Stimulated activated CD4-positive, alpha-beta T cell treated with anti-CD3 and anti-CD28 coated beads, Interleukin-2, amount 100 ng/mL, for 48 hours (primary cell): ENCODE measurements at regions not wholly inside any gene's neighbourhood (a gene's known extent, or its start where the extent isn't known, plus 50 kb on each side); places are given as distances from the start of the nearest gene placed in this dataset.
"Not testable (repeated sequence)": the region's sequence is repeated elsewhere in the genome, so short reads cannot be mapped to it uniquely, and the experiment has no call there.

Experiments
- DNase-seq, 2 donors: peaks; one replicate each; pipeline ENCODE4 v3.0.0-alpha.2; 2020

DNA sequence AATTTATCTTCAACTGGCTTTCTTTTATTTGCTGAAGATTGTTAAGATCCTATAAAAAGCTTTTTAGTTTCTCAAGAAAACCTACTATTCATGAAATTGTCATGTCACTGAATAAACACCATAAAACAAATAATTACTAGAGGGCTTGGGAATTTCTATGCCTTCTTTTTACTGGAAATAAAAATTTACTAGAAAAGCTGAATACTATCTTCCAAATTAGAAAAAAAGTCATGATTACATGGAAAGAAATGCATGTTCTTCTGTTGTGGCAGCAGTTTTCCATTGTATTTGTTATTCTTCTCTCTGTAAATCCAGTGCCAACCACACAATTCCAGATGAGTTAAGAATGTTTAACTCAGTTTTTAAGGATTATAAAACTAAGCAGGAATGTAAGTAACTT is 153.8 kb downstream of the RAP2B start:
- DNase-seq, result no peak

DNA sequence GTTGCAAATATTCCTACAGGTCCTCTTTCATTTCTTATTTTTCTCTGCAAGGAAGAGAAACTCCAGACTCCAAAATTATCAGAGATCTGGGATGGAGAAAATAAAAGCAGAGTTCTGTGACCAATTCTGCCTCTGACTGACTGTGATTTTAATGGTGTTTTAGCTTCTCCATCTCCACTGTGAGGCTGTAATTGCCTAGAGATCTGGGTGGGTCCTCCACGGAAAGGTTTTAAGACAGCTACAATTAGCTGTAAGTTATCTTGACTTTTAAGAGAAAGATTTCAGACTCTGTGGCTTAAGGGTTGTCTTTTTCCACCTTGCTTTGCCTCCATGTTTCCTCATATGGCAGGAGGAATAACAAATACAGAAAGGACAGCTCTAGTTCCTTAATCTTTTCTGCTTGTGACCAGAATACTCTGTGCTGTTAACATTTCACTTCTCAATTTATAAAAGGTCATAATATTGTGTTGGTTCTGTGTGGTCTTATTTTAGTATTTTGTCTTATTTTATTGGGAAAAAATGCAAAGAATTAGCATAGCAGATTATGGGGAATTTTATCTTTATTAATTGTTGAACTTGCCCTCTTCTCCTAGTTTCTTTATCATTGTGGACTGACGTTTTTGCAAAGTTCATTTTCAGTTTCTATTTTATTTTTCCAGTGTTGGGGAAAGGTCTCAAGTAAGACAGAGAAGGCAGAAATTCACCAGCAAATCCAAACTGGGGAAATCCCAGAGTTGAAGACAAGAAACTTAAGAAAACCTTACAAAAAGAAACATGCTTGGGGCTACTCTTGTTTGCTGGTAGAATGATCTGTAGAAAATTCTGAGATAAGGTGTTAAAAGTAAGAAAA is 157.9 kb downstream of the RAP2B start:
- DNase-seq, result no peak

DNA sequence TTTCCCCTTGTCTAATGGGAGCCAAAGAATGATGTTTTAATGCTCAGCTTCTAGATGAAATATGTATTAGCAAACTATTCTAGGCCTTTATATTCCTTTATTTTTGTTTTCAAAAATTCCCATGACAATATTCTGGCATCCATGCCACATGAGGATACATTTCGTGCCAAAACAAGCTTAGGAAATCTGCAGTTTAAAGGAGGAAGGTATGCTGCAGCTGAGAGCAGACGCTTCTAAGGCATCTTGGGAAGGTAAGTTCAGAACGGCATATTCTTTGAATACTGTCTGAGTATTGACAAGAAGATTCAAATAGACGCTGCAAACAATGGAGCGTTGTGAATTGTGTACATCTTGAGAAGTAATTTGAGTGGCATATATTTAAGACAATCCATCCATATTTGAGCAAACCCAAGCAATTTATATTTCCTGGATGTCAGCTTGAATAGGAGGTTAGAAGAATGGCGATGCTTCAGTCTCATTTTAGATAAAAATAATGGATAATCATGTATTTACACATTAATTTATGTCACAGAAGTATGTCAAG is 158.6 kb downstream of the RAP2B start:
- DNase-seq, result no peak

DNA sequence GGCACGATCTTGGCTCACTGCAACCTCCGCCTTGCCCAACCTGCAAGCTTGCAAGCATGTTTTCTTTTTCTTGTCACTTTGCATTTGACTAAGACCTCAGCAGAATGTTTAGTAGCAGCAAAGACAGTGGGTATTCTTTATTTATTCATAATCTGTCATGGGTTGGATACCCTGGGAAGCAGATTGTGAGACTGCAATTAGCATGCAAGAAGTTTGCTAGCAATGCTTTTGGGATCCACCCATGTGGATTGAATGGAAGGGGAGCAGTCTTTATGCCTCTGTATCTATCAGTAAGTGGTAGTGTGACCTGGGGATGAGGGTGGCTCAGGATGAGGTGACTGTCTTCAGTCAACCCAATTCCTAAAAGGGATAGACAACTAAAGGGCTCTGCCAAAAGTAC is 166.7 kb downstream of the RAP2B start:
- no peak for DNase-seq

DNA sequence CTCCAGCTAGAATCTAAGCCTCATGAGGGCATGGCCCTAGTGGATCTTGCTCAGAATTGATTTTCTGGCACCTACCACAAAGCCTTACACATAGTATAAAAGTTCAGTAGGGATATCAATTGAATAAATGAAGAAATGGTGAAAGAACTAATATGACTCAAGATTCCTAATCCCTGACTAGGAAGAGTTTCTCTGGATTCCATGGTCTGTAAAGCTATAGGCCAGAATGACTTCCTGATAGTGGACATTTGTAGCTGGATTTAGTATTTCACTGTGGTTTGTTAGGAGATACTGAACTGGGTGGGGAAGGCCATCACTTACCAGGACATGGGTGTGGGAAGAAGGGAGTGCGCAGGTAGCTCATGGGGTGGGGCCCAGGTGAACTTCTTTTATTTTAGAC is 168.9 kb downstream of the RAP2B start:
- DNase-seq, result no peak

DNA sequence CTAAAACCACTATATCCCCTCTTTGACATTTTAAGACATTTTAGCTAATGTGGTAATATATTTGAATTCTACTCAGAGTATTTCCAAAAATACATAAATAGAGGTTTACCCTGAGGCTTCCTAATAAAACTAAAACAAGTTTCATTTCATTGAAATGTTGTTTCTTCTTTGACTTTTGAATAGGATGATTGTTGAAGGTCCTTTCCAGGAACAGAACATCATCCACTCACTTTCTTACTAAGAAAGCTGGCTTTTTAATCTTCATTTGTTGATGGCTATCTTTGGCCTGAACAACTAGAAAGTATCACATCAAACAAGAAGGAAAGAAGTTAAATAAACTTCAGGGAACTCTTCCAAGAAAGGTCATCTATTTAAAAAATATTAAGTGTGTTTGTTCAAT is 169.7 kb downstream of the RAP2B start:
- DNase-seq, result no peak

DNA sequence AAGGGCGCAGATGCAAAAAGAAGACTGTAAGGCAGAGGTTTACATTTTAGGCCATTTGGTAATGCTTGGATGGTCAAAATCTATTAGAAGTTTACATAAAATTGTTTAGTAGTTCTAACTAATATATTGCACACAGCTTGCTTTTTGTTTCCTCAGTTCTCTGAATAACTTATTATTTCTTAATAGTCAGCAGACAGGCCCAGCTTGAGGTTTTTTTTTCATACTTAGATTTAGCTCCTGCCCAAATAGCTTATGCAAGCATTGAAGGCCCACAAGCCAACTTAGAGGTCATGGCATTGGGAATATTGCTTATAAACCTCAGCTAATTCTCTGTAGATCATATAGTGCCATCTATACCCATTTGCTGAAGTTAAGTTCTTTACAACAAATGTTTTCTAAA is 172.5 kb downstream of the RAP2B start:
- DNase-seq, result no peak

DNA sequence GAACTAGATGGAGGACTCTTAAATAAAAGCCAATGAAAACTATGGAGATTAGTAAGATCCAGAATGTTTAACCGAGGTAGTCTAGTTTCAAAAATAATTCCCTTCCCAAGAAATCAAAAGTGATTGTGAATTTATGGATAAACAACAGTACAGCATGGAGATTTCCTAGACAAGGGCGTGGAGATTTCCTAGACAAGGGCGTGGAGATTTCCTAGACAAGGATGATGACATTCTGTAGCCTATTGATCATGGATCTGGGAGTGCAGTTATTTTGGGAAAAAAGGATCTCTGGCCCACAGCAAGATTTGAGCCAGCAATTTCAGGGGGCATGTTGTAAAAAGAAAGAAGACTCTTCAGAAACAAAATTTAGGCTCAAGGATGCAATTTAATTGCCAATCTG is 175.3 kb downstream of the RAP2B start:
- DNase-seq, result no peak

DNA sequence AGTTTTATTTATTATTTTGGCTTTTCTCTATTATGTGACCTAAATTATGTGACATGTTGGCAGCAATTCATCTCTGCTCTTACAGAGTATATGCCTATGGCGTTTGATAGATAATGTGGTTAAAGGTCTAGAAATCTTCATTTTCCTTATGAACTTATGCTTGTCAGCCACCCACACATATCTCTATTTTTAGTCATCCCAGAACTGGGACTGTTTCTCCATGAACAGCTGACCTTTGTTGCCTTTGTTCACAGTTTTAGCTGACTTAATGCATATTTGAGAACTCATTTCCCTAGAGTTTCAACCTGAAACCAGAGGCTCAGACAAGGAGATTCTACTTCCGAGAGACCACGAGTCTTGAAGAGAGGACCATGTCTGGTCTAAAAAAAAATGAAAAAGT is 176.5 kb downstream of the RAP2B start:
- no peak for DNase-seq

DNA sequence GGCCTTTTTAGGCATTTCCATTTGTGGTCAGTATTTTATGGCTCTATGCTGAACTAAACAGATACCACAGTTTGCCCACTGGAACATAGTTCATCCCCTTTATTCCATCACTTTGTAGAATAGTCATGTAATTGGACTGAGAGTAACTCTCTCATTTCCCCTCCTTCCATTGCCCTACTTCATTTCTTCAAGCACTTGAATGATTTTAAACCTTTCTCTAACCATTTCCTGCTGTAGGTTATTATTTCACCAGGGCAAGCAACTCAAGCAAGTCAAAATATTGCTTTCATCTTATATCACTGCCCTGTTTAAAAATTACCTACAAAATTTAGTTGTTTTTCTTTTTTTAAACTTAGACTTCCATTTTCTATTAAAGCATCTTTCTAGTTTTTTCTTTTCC is 177.0 kb downstream of the RAP2B start:
- DNase-seq, result no peak

DNA sequence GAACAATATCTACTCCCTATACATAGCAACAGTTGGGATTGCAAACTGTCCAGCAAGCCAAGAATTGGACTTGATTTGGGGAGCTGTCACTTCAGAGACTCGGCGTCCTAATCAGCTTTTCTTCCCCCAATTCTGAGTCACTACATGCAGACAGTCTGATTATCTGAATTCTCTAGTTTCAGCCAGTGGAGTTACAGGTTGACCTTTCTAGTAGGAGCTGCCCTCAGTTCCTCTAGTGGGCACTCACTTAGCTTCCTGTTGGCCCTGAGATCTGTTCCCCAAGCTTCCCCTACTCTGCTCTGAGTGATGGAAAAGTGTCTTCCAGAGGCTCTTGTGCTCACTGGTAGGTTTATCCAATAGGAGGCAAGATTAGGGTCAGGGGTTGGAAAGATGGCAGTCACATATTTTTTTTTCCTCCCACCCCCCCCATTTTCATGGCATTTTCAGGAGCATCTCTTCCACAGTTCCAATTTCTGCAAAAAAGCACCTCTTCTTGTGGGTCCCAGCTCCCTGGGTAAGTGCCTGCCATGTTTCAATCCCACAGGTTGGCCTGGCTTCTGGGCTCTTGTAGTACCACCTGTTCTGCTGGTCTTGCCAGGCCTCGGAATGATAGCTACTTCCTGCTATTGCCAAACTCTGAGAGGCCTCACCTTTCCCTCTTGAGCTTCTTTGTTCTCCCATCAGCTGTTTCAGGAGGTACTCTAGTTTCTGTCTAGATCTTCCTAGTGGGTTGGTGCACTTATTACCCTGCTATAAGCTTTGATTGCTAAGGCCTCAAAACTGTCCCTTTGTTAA is 182.2 kb downstream of the RAP2B start:
- DNase-seq, result no peak

DNA sequence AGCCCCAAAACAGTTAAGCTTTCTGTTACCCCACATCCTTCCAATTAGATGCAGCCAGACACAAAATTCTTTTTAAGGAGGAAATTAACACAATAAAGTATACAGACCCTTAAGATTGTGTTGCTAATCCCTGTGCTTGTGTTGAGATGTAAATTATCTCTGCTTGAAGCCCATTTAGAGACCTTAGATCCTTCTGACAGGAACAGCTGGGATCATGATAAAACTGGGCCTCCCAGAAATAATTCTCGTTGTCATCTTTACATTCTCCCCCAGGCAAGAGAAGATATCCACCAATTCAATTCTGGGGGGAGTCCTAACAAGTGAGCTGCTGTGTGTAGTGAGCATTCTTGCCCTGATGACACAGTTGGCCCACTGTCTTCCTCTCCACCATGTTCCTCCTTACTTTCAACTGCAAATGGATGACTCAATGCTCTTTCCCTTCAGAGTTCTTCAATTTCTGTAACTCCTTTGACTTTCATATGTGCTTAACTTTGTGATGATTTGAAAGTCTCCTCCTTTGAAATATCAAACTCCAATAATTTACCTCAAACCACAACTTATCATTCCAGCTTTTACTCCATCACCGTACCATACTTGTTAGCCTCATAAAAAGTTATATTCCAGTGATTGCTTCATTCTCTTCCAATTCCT is 186.6 kb downstream of the RAP2B start:
- DNase-seq, result no peak

DNA sequence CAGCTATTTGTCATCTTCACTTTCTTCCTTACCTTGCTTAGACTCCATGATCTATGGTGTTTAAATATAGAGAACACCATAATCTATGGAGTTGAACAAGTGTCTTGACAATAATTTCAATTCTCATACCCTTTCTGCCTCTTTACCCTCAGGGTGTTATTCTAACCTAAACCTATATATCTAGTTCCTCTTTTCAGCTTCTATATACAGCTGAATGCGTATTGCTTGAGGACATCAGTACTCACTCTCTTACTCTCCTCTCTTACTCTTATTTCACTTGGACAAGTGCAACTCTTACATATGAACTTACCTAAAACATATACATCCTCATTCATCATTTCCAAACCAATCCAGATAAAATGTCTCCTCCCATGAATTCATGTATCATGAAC is 187.1 kb downstream of the RAP2B start:
- DNase-seq, result no peak

DNA sequence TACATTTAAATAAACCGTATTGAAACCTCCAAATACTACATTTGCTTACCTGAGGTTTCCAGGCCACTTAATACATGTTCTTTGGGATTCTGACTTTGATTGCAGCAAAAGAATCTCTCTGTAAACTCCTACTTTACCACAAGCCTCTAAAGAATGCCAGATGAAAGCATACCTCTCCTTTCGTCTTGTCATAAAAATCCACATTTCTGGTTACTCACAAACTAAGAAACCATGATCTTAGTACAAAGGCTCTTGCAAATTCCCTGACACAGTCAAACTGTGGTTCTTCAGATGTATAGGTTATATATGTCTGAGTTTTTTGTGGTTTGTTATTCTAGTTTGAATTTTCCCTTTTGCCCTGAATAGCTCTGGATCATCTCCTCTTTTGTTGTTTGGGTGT is 188.4 kb downstream of the RAP2B start:
- no peak for DNase-seq

DNA sequence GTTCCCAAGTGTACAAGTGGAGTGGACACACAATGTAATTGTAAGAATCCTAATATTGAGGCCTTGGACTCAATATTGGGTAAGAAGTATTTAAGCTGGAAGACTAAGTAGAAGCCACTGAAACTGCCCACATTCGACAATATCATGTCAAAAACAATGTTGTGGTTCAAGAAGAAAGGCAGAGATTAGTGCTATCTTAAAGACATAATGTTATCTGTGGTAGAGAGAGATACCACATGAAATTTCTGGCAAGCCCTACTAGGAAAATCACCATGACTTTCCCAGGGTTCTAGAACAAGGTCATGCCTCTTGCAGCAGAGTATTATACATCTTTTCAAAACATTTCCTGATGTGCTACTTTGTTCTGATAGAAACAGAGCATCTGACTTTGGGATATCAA is 192.6 kb downstream of the RAP2B start:
- no peak for DNase-seq

DNA sequence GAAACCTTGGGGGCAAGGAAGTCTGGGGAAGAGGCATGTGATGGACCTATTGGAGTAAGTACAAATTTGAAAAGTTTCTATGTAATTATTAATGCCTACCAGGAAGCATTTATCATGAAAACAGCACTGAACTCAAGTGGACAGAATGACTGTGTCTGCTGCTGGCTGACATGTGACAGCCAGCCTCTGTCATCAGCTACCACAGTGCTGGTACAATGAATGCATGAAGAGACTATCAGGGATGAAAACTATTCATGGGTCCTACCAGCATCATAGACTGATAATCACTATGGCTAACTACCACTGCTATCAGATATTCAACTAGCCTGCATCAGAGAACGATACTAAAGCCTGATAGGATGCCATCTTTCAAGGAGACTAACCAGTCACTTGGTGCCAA is 193.5 kb downstream of the RAP2B start:
- no peak for DNase-seq

DNA sequence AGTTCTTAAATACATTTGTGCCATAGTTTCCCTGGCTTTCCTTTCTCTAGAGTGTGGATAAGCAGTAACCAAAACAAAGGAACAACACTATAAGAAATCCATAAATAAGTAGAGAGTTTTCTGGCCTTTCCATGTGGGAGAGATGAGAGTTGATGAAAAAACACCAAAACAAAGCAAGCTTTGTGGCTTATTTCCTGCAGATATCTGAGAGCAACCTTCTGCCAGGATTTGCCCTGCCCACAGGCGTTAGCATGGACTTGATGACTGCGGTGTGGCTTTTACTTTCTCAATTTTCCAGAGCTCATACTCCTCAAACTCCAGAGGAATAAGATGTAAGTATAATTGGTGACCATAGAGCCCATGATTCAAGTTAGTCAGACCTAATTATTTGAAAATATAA is 194.9 kb downstream of the RAP2B start:
- DNase-seq, result no peak

DNA sequence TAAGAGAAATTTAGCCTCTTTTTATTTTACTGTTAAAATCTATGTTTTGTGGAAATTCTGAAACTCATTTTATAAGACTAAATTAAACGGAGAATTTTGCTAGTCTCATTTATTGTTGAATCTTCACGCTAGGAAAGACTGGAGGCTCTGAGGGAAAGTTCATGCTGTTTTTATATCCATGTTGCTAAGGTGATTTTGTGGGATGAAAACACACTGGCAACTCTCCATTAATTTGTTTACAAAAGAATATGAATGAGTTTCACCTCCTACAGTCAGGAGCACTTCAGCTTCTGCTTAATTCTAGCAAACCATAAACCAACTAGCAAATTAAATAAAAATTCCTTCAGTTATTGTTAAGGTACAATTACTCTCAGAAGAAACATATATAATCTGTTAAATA is 195.4 kb downstream of the RAP2B start:
- DNase-seq, result no peak

DNA sequence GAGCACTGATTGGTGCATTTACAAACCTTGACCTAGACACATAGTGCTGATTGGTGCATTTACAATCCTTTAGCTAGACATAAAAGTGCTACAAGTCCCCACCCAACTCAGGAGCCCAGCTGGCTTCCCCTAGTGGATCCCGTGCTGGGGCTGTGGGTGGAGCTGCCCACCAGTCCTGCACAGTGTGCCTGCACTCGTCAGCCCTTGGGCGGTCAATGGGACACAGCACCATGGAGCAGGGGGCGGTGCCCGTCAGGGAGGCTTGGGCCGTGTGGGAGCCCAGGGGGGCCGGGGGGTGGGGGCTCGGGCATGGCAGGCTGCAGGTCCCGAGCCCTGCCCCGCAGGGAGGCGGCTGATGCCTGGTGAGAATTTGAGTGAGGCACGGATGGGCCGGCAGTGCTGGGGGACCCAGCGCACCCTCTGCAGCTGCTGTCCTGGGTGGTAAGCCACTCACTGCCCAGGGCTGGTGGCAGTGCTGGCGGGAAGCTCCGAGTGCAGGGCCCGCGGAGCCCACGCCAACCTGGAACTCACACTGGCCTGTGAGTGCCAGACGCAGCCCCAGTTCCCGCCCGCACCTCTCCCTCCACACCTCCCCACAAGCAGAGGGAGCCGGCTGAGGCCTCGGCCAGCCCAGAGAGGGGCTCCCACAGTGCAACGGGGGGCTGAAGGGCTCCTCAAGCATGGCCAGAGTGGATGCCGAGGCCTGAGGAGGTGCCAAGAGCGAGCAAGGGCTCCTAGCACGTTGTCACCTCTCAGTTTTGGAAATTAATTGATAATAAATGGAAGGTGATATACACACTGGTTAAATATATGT is 207.7 kb downstream of the RAP2B start:
- DNase-seq, result no peak

DNA sequence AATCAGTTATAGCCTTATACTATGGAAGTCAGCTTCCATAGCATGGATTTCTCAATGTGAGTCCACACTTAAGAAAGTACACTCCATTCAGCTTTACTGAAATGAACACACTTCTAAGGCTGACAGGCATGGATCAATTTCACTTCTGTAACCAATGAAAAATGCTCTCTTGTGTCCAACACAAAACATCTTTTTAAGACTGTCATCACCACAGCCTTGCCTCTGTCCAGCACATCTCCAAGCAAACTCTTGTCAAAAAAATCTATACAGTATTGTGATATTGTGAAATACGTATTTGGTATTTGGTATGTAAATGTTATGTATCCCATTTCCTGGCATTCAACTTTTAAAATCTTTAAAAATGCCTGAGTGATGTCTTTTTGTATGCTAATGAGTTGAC is 208.7 kb downstream of the RAP2B start:
- no peak for DNase-seq

DNA sequence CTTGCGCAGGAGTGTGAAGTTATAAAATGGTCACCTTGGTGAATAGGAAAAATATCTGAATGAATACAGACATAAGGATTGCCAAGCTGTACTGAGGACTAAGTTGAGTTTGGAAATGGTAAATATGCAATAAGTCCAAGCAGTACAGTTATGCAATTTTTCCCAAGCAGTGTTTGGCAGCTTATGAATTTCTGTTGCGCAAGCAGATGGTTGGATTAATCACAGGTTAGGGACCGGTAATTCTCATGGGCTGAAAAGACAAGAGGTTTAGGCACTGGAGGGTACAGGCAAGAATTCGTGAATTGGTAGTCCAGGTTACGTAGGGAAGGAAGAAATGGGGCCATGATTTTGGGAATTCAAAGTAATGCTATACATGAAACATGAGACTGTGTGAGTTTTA is 210.3 kb downstream of the RAP2B start:
- DNase-seq, result no peak

DNA sequence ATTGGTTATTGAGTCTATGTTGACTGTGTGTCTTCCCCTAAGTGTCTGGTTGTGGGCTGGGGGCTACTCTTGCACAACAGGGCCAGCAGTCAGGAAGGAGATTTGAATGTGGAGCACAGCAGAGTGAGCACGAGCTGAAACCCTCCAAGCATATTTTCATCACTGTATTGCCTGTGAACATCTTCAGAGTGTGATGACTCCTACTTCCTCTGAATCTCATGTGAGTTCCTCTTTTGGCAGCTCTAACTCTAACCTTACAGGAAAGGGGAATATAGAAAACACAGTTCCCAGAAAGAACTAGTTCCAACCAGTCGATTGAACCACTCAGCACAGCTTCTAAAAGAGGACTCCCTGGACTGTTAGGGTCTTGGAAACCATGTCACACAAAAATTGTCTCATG is 211.6 kb downstream of the RAP2B start:
- no peak for DNase-seq

DNA sequence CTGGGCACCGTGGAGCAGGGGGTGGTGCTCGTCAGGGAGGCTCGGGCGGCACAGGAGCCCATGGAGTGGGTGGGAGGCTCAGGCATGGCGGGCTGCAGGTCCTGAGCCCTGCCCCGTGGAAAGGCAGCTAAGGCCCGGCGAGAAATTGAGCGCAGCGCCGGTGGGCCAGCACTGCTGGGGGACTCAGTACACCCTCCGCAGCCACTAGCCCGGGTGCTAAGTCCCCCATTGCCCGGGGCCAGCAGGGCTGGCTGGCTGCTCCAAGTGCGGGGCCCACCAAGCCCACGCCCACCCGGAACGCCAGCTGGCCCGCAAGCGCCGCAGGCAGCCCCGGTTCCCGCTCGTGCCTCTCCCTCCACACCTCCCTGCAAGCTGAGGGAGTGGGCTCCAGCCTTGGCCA is 216.3 kb downstream of the RAP2B start:
- DNase-seq, result not testable (repeated sequence)
